NCI-H2196 (cell line): ENCODE measurements at regions not wholly inside any gene's neighbourhood (a gene's known extent, or its start where the extent isn't known, plus 50 kb on each side); places are given as distances from the start of the nearest gene placed in this dataset.

Experiments used
- DNase-seq: peaks from one replicate; lab custom pipeline; 2025; ENCODE audit not compliant: unreplicated experiment; lab: John Stamatoyannopoulos, UW

DNA sequence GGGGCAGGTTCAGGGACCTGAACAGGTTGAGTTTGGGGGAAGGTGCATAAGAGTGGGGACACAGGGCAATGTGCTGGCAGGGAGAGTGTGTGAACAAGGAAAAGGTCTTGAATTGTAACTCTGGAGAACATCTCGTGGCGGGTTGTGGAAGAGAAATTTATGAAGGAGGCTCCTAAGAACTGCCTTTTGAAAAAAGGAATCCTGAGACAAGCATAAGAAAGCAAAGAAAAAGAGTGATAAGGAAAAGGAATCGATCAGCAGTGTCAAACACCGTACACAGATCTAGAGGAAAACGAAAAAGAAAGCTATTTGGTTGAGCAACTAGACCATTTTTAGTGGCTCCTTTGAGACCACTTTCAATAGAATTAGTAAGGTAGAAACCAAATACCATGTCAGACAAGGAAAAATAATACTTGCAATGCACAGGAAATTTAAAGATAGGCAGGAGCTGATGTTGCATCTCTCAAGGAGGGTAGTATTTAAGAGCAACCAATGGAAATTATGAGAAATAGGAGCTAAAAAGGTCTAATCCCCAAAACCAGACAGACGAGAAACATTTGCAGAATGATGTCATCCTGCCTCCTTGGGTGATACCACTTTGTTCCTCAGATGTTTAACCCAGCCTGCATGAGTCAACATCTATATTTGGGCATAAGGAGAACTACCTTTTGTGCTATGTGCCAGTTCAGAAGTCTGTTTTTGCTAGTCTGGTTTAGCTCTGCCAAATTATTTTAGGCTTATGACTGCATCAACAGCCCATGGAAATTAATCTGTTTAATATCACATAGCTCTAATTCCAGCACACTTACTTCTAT, 64.5 kb upstream of the STK38L start:
- DNase-seq = peak; percentile 70

DNA sequence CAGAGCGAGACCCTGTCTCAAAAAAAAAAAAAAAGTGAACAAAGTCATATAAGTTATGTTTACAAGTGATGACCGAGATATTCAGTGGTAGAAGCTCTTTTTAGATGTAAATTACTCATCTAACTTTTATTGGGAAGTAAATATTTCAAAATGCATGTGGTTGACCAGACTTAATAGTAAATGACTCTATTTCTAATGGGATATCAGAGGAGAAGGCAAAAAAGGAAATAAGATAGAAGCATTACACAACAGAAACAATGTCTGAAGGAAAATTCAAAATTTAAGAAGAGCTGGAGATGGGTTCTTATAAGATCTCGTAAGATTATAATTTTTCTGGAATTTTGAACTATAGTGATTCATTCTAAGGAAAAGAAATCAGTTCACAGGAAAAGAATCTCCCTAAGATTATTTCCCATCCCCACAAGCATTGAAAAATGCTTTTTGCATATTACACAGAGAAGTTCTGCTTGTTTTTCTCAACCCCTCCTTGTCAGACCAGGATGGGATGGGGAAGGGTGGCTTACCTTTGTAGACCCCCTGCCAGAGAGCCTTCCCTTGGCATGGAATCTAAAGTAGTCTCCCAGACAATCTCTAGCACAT, 63.1 kb upstream of the STK38L start:
- no peak for DNase-seq

DNA sequence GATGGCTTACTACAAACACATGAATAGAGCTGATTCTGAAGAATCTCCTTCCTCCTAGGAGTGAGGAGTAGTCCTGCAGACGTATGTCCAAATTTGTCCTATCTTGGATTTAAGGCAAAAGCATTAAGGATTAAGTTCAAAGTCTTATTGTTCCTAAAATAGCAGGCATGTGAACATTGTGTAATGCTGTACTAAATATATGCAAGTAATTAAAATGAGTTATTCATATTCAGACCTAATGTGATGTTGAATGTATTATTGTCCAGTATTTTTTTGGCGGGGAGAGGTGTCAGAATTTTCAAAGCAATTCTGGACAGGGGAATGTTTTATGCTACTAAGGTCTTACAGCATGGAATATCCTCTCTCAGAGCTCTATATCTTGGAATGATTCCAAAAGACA, 60.7 kb upstream of the STK38L start:
- DNase-seq = no peak

DNA sequence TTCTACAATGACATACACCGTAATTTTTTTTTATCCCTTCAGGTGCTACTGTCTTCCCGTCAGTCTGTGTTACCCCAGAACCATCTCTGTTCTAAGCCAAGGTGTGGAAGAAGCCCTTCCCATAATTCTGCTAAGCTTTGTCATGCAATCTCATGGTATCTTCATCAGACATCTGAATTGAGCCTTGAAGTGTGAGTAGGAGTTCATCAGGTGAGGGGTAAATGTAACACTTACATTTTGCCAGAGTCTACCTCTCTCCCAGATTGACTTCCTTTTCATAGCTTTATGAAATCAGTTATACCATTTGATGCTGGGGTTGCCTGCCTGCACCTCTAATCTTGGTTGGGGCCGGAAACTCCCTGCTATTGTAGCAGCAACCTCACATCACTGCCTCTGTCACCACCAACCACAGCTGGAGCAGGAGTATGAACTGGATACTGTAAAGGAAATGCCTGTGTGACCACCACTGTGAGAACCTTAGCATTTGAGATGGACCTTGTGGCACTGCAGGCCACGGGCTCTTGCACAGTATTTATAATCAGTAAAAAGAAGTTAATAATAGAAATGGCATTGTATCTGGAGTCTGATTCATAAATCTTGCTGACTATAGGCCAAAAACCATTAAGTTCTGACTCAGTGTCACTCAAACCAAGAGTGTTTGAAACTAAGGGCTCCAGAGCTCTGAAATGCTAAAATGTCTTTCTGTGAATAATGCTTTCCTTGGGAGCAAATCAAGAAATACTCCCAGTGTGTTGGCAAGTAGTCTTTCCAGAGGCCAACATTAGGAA, 58.7 kb upstream of the STK38L start:
- no peak for DNase-seq

DNA sequence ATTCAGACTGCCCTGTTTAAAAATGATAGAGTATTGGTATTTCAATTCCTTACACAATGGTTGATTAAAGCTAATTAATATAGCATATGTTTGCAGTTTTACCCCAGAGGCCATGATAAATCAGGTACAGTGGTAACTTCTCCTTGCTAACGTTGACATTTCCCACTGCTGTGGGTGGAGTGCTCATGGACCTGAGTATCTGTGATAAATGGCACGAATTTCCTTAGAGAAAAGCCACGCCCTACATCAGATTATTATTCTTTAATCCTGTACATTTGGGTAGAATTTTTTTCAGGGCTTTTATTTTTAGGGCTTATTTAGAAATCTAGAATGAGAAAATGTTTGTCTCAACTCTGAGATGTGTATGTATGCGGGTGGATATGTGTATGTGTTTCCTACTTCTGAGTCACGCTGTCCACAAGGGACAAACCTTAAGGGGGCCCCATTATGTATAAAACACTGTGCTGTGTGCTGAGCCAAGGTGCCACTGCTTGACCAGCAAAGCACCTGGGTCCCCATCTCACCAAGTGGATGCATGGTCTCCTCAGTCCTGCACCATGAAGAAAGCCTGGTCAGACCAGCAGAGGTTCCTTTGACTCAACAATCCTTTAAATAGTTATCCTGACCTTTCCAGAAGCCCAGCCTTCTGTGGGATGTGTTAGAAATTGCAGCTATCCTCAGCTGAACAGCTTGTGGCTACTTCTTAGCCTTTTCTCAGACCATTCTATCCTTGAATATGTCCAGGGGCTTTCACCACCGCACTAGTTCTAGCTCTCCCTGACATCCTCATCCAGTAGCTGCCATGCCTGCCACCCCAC, 57.9 kb upstream of the STK38L start:
- no peak for DNase-seq

DNA sequence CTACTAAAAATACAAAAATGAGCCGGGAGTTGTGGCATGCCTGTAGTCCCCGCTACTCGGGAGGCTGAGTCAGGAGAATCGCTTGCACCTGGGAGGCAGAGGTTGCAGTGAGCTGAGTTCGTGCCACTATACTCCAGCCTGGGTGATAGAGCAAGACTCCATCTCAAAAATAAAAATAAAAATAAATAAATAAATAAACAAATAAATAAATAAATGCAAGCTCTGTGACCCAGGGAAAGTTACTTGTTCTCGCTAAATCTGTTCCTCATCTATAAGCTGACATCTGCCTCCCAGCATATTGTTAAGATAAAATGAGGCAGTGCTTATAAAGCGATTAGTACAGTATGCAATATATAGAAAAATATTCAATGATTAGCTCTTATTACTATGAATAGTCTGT, 56.4 kb upstream of the STK38L start:
- DNase-seq = no peak

DNA sequence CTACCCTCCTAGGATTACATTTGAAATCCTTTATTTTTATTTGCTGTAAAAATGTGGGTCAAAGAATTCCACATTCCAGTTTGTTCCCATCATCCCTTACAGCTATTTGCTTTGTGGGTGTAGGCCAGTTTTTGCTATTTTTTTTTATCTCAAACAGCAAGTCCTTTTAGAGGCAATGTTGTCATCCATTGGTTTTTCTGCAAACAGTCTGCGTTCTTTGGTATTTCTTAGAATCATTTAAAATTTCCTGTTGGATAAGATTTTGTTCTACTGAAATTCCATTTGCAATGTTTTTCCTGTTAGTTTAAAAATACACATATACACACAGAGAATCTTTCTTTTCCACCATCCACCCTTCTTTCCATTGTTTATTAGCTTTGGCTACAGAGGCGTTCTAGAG, 53.3 kb upstream of the STK38L start:
- no peak for DNase-seq

DNA sequence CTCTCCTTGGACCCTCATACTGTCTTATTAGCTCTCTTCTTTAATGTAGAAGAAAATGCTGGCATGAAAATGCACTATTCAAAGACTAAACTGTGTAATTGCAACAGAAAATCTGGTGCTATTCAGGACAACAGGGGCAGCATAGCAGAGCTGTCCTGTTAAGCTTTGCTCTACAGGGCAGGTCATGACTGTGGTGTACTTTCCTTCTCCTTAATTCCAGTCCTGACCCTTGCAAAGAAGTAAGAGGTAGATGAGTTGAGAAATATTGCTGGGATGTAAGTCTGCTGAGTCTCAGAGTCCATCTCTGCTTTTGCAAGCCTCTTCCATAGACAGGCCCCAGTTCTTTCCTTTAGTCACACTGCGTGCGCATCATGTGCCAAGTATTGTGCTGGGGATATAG, 52.6 kb upstream of the STK38L start:
- DNase-seq = no peak

DNA sequence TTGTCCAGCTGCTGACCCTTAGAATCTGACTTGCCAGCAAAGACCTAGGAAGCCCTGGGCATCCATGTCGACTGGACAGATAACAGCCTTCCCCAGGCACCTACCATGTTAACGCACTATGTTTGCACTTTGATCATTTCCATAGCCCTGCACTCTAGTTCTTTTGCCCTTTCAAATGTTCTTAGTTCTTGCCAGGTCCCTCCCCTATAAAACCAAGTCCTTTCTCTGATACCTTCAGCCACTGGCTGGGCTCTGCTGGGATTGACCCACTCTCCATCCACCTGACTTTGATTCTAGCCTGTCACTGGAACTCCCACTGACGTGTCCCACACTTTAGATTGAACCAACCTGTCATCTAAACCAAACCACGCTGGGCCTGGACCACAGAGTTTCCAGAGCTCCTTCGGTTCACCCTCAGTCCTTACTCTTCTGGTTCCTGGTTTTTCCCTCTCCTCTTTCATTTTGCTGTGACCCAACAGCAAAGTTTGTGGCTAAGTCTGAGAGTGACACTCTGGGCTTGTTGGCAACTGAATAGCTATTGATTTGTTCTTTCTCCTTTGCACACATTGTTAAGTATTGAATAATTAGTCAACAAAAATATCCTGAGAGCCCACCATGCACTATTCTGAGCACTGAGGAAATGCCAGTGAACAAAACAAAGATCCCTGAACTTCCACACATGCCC, 51.8 kb upstream of the STK38L start:
- DNase-seq = no peak

DNA sequence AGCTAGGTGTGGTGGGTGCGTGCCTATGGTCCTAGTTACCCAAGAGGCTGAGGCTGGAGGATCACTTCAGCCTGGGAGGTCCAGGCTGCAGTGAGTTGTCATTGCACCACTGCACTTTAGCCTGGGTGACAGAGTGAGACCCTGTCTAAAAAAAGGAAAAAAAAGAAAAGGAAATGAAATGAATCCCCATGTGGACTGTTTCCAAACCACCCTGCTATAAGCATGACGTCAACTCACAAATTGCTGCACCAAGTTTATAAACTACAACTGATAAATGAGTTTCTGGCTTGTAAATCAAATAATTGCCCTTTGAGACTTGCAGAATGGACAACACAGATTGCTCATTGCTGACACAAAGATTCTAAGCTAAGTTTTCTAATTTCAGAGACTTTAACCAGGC, 51.0 kb upstream of the STK38L start:
- no peak for DNase-seq

DNA sequence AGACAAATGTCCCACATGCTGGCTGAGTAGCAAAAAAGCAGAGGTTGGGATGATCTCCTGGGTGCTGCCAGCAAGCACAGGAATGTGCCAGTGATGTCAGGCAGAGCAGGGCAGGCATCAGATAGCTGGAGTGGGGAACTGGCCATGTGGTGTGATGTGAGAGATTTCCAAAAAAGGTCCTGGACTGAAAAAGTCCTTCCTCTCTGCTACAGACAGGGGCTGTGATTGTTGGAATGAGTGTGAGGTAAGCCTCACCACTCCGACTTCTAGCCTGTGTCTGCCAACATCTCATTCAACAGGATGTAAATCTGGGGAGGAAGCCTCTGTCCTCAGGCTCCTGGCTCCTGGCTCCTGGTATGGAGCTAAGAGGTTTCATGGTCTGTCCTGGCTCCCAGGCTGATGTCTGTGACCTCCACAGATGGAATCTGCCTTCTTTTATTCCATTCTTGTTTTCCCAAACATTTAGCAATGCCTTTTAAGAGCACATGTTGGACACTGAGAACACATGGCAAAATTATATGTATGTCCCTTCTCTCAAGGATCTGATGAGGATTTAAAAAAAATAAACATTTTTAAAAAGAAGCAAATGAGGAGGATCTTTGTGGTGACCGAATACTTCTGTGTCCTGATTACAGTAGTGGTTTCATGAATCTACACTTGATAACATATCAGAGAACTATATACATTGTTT, 50.1 kb upstream of the STK38L start:
- no peak for DNase-seq
